NCI-H69 (cell line): ENCODE measurements at regions not wholly inside any gene's neighbourhood (a gene's known extent, or its start where the extent isn't known, plus 50 kb on each side); places are given as distances from the start of the nearest gene placed in this dataset.

Source experiments
- DNase-seq: peaks from one replicate; lab custom pipeline; 2025; lab: John Stamatoyannopoulos, UW

GRCh38 chr15:31245135-31245689 lies 81.4 kb upstream of the KLF13 start:
- DNase-seq: no peak

- DNase-seq: no peak
Observed at GRCh38 chr15:31245756-31246155, 80.9 kb upstream of the KLF13 start.

GRCh38 chr15:31247404-31247803 lies 79.2 kb upstream of the KLF13 start:
- DNase-seq: no peak

GRCh38 chr15:31248263-31248662 lies 78.4 kb upstream of the KLF13 start:
- DNase-seq: no peak

- no peak for DNase-seq
Observed at GRCh38 chr15:31248951-31249350, 77.7 kb upstream of the KLF13 start.

- no peak for DNase-seq
Observed at GRCh38 chr15:31250033-31250432, 76.6 kb upstream of the KLF13 start.

GRCh38 chr15:31251165-31251564 lies 75.5 kb upstream of the KLF13 start:
- no peak for DNase-seq

- peak; percentile 23 for DNase-seq
Observed at GRCh38 chr15:31252171-31252785, 74.4 kb upstream of the KLF13 start.

- DNase-seq: no peak
Observed at GRCh38 chr15:31254431-31255175, 72.0 kb upstream of the KLF13 start.

- DNase-seq: no peak
Observed at GRCh38 chr15:31255176-31255510, 71.5 kb upstream of the KLF13 start.

GRCh38 chr15:31255732-31256377 lies 70.8 kb upstream of the KLF13 start:
- DNase-seq: peak; percentile 72

GRCh38 chr15:31256378-31257265 lies 70.0 kb upstream of the KLF13 start:
- no peak for DNase-seq

- no peak for DNase-seq
Observed at GRCh38 chr15:31257286-31257685, 69.3 kb upstream of the KLF13 start.

- no peak for DNase-seq
Observed at GRCh38 chr15:31258260-31258659, 68.4 kb upstream of the KLF13 start.

- no peak for DNase-seq
Observed at GRCh38 chr15:31259562-31260252, 66.9 kb upstream of the KLF13 start.

GRCh38 chr15:31260646-31261265 lies 65.9 kb upstream of the KLF13 start:
- no peak for DNase-seq

- DNase-seq: peak; percentile 74
Observed at GRCh38 chr15:31261266-31262142, 65.1 kb upstream of the KLF13 start.

GRCh38 chr15:31262143-31262530 lies 64.5 kb upstream of the KLF13 start:
- DNase-seq: no peak

- peak; percentile 60 for DNase-seq
Observed at GRCh38 chr15:31262901-31263671, 63.5 kb upstream of the KLF13 start.
